Pancreas (tissue), 10 donors: ENCODE measurements at regions not wholly inside any gene's neighbourhood (a gene's known extent, or its start where the extent isn't known, plus 50 kb on each side); places are given as distances from the start of the nearest gene placed in this dataset.

Experiments used
- ATAC-seq, 4 donors: fragments of 200-7000 bp; cut with Tn5 transposase; one replicate each; pipeline versions ENCODE4 v1.8.0 to v1.9.1; 2020; ENCODE audit warnings: mild to moderate bottlenecking in 4 of 4, moderate library complexity in 4 of 4
- DNase-seq, 6 donors: peaks; one replicate each; pipeline ENCODE4 v3.0.0-alpha.2; 2020
- FAIRE-seq: peaks from 2 replicates; lab custom pipeline; 2012; peaks lifted over from hg19 to GRCh38; lab: Jason Lieb, UNC
- H3K27ac ChIP-seq, 4 donors: fragments of 200-600 bp; sonication (generic); 1 replicate in 3 of 4; 2 replicates in 1 of 4; pipeline versions ENCODE4 v1.5.0 to v1.8.0; 2020
- H3K27me3 ChIP-seq, 4 donors: fragments of 200-600 bp; one replicate each; pipeline ENCODE4 v1.8.0; 2021
- H3K36me3 ChIP-seq, 3 donors: fragments of 200-600 bp; sonication (generic) in 1 of 3; one replicate each; pipeline versions ENCODE4 v1.5.0 to v1.8.0; 2020 to 2021
- H3K4me1 ChIP-seq, 3 donors: fragments of 200-600 bp; one replicate each; pipeline ENCODE4 v1.8.0; 2021
- H3K4me3 ChIP-seq, 4 donors: fragments of 200-600 bp; sonication (generic) in 2 of 4; one replicate each; pipeline versions ENCODE4 v1.5.0 to v1.8.0; 2020 to 2021
- H3K9me3 ChIP-seq, 4 donors: fragments of 200-600 bp; one replicate each; pipeline ENCODE4 v1.8.0; 2021
- WGBS, 2 donors: extraction: QIAGEN DNeasy Blood & Tissue Kit; methylation state at CpG; one replicate each; pipeline ENCODE4 v1.1.7; 2013; 5-methylcytosine and 5-hydroxymethylcytosine counted together
- intact Hi-C, 3 donors: fragments of 100-400 bp; cut with DNase I; formaldehyde crosslinking; loops; one replicate each; pipeline versions ENCODE4 v1.11.1 to v1.14.2; 2022
- TF ChIP-seq, protein P1 (sequence below), 4 donors: fragments of 200-600 bp; sonication (generic) in 3 of 4; IDR thresholded peaks; one replicate each; pipeline versions ENCODE4 v1.5.0 to v1.8.0; 2021; ENCODE audit warnings: antibody characterized with exemption in 4 of 4
- donor health status: healthy with polysubstance abuse.
- donor health status: DM: no; HTN: no; CAD: no; lungs with moderate emphysema.
- donor health status: DM: no; HTN: no; CAD: no.
- donor health status: control.
- donor health status: control.
- donor health status: Bipolar disorder and iron deficiency.
- donor health status: DM: yes; HTN: yes; CAD: no.
- donor health status: DM: no; HTN: no; CAD: no.
- donor health status: DM: no; HTN: no; CAD: no.
- donor health status: DM: yes; HTN: yes; CAD: no.

DNA sequence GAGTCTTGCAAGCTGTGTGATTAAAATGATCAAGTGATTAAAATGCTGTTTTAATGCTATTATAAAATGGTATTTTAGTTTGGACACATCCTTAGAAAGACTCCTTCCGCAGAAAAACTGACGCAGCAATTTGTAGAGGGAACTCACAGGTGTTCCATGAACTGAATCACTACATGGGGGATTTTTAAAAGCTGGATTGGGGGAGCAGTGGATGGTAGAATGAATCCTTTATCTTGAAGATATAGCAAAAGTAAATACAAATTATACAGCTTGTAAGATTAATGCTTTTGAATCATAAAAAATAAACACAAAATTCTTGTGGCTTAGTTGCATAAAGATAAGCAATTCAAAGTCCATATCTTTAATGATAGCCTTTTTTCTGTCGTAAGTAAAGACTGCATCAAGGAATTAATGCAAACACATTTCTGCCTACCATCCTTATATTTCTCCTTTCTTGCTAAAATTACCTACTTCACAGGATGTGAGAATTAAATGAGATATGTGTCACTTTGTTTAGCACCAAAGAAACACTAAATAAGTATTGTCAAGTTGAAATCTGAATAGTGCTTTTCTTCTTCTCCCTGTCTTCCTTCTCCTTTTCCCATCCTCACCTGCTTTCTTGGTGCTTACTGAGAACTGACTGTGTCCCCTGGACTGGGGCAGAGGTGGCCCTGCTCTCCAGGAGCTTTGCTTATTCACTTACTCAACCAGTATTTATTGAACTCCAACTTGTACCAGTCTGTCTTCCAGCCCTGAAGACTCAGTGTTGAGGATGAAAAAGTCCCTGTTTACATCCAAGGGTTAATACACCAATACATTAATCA lies 61.5 kb upstream of the F3 start:
- peak in 3 of 4 donors; percentile 53 to 72 (median 55) for ATAC-seq
- TF ChIP-seq, protein P1, sequence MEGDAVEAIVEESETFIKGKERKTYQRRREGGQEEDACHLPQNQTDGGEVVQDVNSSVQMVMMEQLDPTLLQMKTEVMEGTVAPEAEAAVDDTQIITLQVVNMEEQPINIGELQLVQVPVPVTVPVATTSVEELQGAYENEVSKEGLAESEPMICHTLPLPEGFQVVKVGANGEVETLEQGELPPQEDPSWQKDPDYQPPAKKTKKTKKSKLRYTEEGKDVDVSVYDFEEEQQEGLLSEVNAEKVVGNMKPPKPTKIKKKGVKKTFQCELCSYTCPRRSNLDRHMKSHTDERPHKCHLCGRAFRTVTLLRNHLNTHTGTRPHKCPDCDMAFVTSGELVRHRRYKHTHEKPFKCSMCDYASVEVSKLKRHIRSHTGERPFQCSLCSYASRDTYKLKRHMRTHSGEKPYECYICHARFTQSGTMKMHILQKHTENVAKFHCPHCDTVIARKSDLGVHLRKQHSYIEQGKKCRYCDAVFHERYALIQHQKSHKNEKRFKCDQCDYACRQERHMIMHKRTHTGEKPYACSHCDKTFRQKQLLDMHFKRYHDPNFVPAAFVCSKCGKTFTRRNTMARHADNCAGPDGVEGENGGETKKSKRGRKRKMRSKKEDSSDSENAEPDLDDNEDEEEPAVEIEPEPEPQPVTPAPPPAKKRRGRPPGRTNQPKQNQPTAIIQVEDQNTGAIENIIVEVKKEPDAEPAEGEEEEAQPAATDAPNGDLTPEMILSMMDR (IDR thresholded peaks at IDR 0.05) = no peak
- no peak for FAIRE-seq
- H3K36me3 ChIP-seq = no peaks in the 10 kb centered on the region
- no peak overlapping the region for H3K4me3 ChIP-seq
- H3K27me3 ChIP-seq = no peaks in the 10 kb centered on the region
- 32 to 40% methylated on average over 3 of the region's 3 CpGs for WGBS, 2 donors
- intact Hi-C loops = no loop called here
- DNase-seq = no peak
- H3K9me3 ChIP-seq = no peaks in the 10 kb centered on the region
- H3K4me1 ChIP-seq = peaks cover 0 to 15% (median 8%) of the 10 kb centered on the region in 3 donors
- H3K27ac ChIP-seq = no peak overlapping the region

GRCh38 chr1:94602316-94602715 lies 60.8 kb upstream of the F3 start:
- ATAC-seq (peak in 3 of 4 donors; percentile 18 to 48 (median 39)), DNase-seq (no peak), FAIRE-seq (no peak)
- Histone ChIP-seq H3K9me3 (no peaks in the 10 kb centered on the region), H3K4me3 (no peak overlapping the region), H3K4me1 (peaks cover 0 to 8% (median 4%) of the 10 kb centered on the region in 3 donors), H3K27ac (no peak overlapping the region), H3K36me3 (no peaks in the 10 kb centered on the region), H3K27me3 (no peaks in the 10 kb centered on the region)
- TF ChIP-seq, protein P1 (IDR thresholded peaks at IDR 0.05) = no peak
- 52 to 58% methylated on average over 9 of the region's 9 CpGs for WGBS, 2 donors
- intact Hi-C loops = no loop called here

- H3K27me3 ChIP-seq = no peaks in the 10 kb centered on the region
- peaks cover 0 to 5% (median 4%) of the 10 kb centered on the region in 3 donors for H3K4me1 ChIP-seq
- TF ChIP-seq, protein P1 (IDR thresholded peaks at IDR 0.05) = no peak
- H3K4me3 ChIP-seq = no peak overlapping the region
- FAIRE-seq = no peak
- no peak for ATAC-seq
- intact Hi-C loops = no loop called here
- no peak overlapping the region for H3K27ac ChIP-seq
- 77 to 78% methylated on average over 2 of the region's 2 CpGs for WGBS, 2 donors
- no peak for DNase-seq
- no peaks in the 10 kb centered on the region for H3K36me3 ChIP-seq
- H3K9me3 ChIP-seq = no peaks in the 10 kb centered on the region
Observed at GRCh38 chr1:94600556-94600955, 59.0 kb upstream of the F3 start.

GRCh38 chr1:94599095-94599813 lies 57.7 kb upstream of the F3 start:
- ATAC-seq = peak in 3 of 4 donors; percentile 52 to 77 (median 73)
- no peaks in the 10 kb centered on the region for H3K27me3 ChIP-seq
- DNase-seq = peak in 1 of 6 donors; percentile 31
- H3K36me3 ChIP-seq = no peaks in the 10 kb centered on the region
- intact Hi-C loops = no loop called here
- peaks cover 0 to 5% (median 4%) of the 10 kb centered on the region in 3 donors for H3K4me1 ChIP-seq
- H3K4me3 ChIP-seq = no peak overlapping the region
- FAIRE-seq = no peak
- H3K27ac ChIP-seq = no peak overlapping the region
- TF ChIP-seq, protein P1 (IDR thresholded peaks at IDR 0.05) = peak in 3 of 4 donors; percentile 20 to 37 (median 29)
- 83 to 85% methylated on average over 11 of the region's 11 CpGs for WGBS, 2 donors
- no peaks in the 10 kb centered on the region for H3K9me3 ChIP-seq
